Activated CD4-positive, alpha-beta T cell treated with anti-CD3 and anti-CD28 coated beads, Interleukin-2, amount 10 ng/mL, durations not matched to agents 24 days and 14 days (primary cell): ENCODE measurements at regions not wholly inside any gene's neighbourhood (a gene's known extent, or its start where the extent isn't known, plus 50 kb on each side); places are given as distances from the start of the nearest gene placed in this dataset.
A peak's percentile ranks its signal among the peaks of the same experiment; 100 is the strongest.
"Not testable (repeated sequence)": the region's sequence is repeated elsewhere in the genome, so short reads cannot be mapped to it uniquely, and the experiment has no call there.

Source experiments
- DNase-seq: peaks from one replicate; pipeline ENCODE4 v3.0.0; 2022
- H3K27ac Mint-ChIP-seq: one replicate; pipeline ENCODE4 v1.8.0; 2022; ENCODE audit warnings: mild to moderate bottlenecking, mixed read lengths
- H3K27me3 Mint-ChIP-seq: one replicate; pipeline ENCODE4 v1.8.0; 2022; ENCODE audit warnings: mixed read lengths
- H3K36me3 Mint-ChIP-seq: one replicate; pipeline ENCODE4 v1.8.0; 2022; ENCODE audit warnings: low read depth, mild to moderate bottlenecking, mixed read lengths
- H3K4me1 Mint-ChIP-seq: one replicate; pipeline ENCODE4 v1.8.0; 2021; ENCODE audit warnings: mixed read lengths
- H3K4me3 Mint-ChIP-seq: one replicate; pipeline ENCODE4 v1.8.0; 2022; ENCODE audit warnings: mild to moderate bottlenecking, moderate library complexity, mixed read lengths
- H3K9me3 Mint-ChIP-seq: one replicate; pipeline ENCODE4 v1.8.0; 2021; ENCODE audit warnings: mixed read lengths
- intact Hi-C: fragments of 100-400 bp; cut with micrococcal nuclease; formaldehyde crosslinking; loops from one replicate; pipeline ENCODE4 v1.15.1; 2023

DNA sequence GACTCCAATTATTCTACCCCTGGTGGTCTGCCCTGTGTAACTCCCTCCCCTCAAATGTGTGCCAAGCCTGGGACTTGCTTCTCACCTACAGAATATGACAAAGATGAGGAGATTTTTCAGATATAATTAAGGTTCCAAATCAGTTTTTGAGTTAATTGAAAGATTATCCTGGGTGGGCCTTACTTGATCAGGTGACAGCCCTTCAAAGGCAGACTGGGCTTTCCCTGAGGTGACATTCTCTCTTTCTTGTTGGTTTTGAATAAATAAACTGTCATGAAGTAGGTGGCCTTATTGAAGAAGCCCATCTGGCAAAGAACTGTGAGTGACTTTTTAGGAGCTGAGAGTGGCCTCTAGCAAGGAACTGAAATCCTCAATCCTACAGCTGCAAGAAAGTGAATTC, 106.0 kb downstream of the BRMS1L start:
- intact Hi-C loops = no loop called here
- H3K4me1 Mint-ChIP-seq = peaks cover 20% of the 10 kb centered on the region
- no peak overlapping the region for H3K27ac Mint-ChIP-seq
- H3K4me3 Mint-ChIP-seq = peak overlapping the region; percentile 79
- peaks cover 3% of the 10 kb centered on the region for H3K9me3 Mint-ChIP-seq
- no peaks in the 10 kb centered on the region for H3K36me3 Mint-ChIP-seq
- no peak for DNase-seq
- peaks cover 23% of the 10 kb centered on the region for H3K27me3 Mint-ChIP-seq

DNA sequence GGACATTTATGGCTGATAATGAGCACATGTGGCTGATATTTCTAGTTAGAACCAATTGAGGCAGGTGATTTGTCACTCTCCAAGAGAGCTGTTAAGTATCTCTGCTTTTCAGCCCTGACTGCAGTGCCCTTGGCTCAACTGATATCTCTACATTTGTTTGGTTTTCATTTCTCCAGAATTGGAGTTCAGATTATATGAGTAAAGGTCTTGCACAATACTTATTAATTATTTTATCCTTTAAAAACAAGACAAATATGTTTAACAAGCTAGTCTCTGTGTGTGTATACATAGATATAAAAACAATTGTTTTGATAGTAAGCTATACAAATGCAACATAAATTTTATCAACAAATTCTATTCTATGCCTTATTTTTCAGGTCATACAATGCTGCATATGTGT, 105.2 kb downstream of the BRMS1L start:
- H3K9me3 Mint-ChIP-seq = peaks cover 3% of the 10 kb centered on the region
- intact Hi-C loops = no loop called here
- H3K36me3 Mint-ChIP-seq = no peaks in the 10 kb centered on the region
- H3K27me3 Mint-ChIP-seq = peaks cover 20% of the 10 kb centered on the region
- no peak overlapping the region for H3K27ac Mint-ChIP-seq
- no peak overlapping the region for H3K4me3 Mint-ChIP-seq
- DNase-seq = no peak
- H3K4me1 Mint-ChIP-seq = peaks cover 20% of the 10 kb centered on the region

GRCh38 chr14:35929186-35929585, 103.0 kb downstream of the BRMS1L start:
- Mint-ChIP-seq H3K4me1 (peaks cover 14% of the 10 kb centered on the region), H3K9me3 (no peaks in the 10 kb centered on the region), H3K4me3 (no peak overlapping the region), H3K36me3 (no peaks in the 10 kb centered on the region), H3K27me3 (peaks cover 15% of the 10 kb centered on the region), H3K27ac (no peak overlapping the region)
- intact Hi-C loops = no loop called here
- no peak for DNase-seq

DNA sequence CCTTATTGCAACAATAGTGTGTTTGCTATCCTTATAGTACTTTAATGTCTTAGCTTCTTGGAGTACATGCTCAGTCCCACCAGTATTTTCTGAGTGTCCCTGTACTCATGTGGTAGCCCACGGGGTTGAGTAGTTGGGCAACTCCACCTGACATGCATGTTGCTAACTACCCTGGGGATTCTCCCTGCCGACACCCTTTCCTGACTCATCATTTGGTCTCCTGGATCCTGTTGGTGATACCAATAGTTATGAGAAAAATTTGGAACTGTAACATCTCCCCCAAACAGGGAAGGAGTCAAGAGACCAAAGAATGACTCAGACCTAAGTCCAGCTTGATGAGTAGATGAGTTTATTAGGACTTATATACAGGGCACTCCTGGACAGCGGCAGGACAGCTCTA, 101.6 kb downstream of the BRMS1L start:
- H3K4me3 Mint-ChIP-seq = no peak overlapping the region
- H3K27me3 Mint-ChIP-seq = peaks cover 15% of the 10 kb centered on the region
- H3K4me1 Mint-ChIP-seq = peaks cover 8% of the 10 kb centered on the region
- no peak overlapping the region for H3K27ac Mint-ChIP-seq
- H3K36me3 Mint-ChIP-seq = no peaks in the 10 kb centered on the region
- no peaks in the 10 kb centered on the region for H3K9me3 Mint-ChIP-seq
- no peak for DNase-seq
- intact Hi-C loops = no loop called here

DNA sequence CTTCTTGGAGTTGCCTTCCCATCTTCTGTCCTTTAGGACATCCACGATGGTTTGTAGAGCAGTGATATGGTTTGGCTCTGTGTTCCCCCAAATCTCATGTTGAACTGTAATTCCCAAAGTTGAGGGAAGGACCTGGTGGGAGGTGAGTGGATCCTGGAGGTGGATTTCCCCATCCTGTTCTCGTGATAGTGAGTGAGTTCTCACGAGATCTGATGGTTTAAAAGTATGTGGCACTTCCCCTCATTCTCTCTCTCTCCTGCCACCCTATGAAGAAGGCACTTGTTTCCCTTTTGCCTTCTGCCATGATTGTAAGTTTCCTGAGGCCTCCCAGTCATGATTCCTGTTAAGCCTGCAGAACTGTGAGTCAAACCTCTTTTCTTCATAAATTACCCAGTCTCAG, 99.2 kb downstream of the BRMS1L start:
- intact Hi-C loops = no loop called here
- Mint-ChIP-seq H3K36me3 (no peaks in the 10 kb centered on the region), H3K27me3 (peaks cover 8% of the 10 kb centered on the region), H3K27ac (no peak overlapping the region), H3K4me3 (no peak overlapping the region), H3K4me1 (no peaks in the 10 kb centered on the region), H3K9me3 (peaks cover 5% of the 10 kb centered on the region)
- no peak for DNase-seq

DNA sequence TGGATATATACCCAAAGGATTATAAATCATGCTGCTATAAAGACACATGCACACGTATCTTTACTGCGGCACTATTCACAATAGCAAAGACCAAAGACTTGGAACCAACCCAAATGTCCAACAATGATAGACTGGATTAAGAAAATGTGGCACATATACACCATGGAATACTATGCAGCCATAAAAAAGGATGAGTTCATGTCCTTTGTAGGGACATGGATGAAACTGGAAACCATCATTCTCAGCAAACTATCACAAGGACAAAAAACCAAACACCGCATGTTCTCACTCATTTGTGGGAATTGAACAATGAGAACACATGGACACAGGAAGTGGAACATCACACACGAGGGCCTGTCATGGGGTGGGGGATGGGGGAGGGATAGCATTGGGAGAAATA, 96.5 kb downstream of the BRMS1L start:
- H3K27ac Mint-ChIP-seq, H3K36me3 Mint-ChIP-seq, H3K27me3 Mint-ChIP-seq, DNase-seq, H3K9me3 Mint-ChIP-seq, H3K4me1 Mint-ChIP-seq, H3K4me3 Mint-ChIP-seq, intact Hi-C loops: not testable (repeated sequence)

DNA sequence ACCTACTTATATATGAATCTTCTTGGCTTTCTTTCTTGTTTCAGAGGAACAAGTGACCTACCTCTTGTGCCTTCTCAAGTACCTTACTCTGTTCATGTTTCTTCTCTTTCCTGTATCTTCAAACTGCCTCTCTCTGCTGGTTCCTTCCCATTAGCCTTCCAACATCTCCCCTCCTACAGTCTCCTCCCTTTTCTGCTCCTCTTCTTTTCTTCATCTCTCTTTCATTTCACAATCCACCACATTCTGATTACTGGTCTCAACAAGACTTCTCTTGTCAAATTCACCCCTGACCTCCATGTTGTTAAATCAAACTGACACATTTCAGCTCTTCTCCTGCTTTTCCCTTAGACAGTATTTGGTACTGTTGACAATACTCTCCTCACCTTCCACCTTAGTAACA, 95.6 kb downstream of the BRMS1L start:
- Mint-ChIP-seq H3K4me3 (no peak overlapping the region), H3K36me3 (peaks cover 2% of the 10 kb centered on the region), H3K27me3 (peaks cover 3% of the 10 kb centered on the region), H3K4me1 (no peaks in the 10 kb centered on the region), H3K9me3 (peaks cover 14% of the 10 kb centered on the region), H3K27ac (no peak overlapping the region)
- DNase-seq = no peak
- intact Hi-C loops = no loop called here
